K562 (cell line): ENCODE measurements at regions not wholly inside any gene's neighbourhood (a gene's known extent, or its start where the extent isn't known, plus 50 kb on each side); places are given as distances from the start of the nearest gene placed in this dataset.

Experiments used
- ATAC-seq: fragments of 200-7000 bp; cut with Tn5 transposase; 3 replicates; pipeline ENCODE4 v1.9.1; 2020; ENCODE audit warnings: moderate library complexity
- BruUV-seq: library from RNA; stranded (reverse); fragments of 400-500 nt; replicated peaks from 2 replicates; lab custom pipeline; 2021; lab: Mats Ljungman, UMichigan
- CTCF ChIA-PET: fragments of 300-600 bp; formaldehyde crosslinking; extraction: SDS; loops from one replicate; lab custom pipeline; 2021; ENCODE audit warnings: low intra/inter-chr PET ratio; lab: Yijun Ruan, JAX
- POLR2A ChIA-PET: fragments of 300-600, 350-650 bp; sonication (Branson Sonifier 250); formaldehyde crosslinking; extraction: SDS; loops from one replicate; lab custom pipeline; 2021; ENCODE audit warnings: antibody characterized with exemption, inconsistent platforms; lab: Yijun Ruan, JAX
- DNase-seq, 4 experiments: peaks; one replicate each; pipeline versions ENCODE4 v3.0.0 to v3.0.0-alpha.2; 2011 to 2018; ENCODE audit warnings: low spot score in 3 of 4, mixed read lengths in 3 of 4; ENCODE audit errors: extremely low read depth in 1 of 4
- FAIRE-seq: peaks from 2 replicates; lab custom pipeline; 2011; peaks lifted over from hg19 to GRCh38; lab: Jason Lieb, UNC
- H2AFZ ChIP-seq: 2 replicates; pipeline ENCODE4 v1.6.0; 2011; ENCODE audit warnings: low read depth, low read length, control low read depth, inconsistent platforms
- H3K27ac ChIP-seq: fragments of 200-600 bp; 3 replicates; pipeline ENCODE4 v1.8.0; 2011; ENCODE audit warnings: low read depth, mild to moderate bottlenecking, control low read depth, inconsistent platforms, low read length, moderate library complexity, mixed read lengths; ENCODE audit errors: extremely low read depth
- H3K27me3 ChIP-seq, 2 experiments: fragments of 300-600 bp in 1 of 2; 2 replicates in 1 of 2; 3 replicates in 1 of 2; pipeline versions ENCODE4 v1.6.0 to v1.8.0; 2011; ENCODE audit warnings: inconsistent platforms in 2 of 2, low read length in 2 of 2, mild to moderate bottlenecking in 1 of 2, mixed read lengths in 1 of 2, moderate library complexity in 1 of 2; ENCODE audit not compliant: control insufficient read depth in 2 of 2, insufficient read depth in 2 of 2
- H3K36me3 ChIP-seq: fragments of 300-600 bp; 3 replicates; pipeline ENCODE4 v1.8.0; 2011; ENCODE audit warnings: mild to moderate bottlenecking, low read length, inconsistent platforms; ENCODE audit not compliant: control insufficient read depth, insufficient read depth
- H3K4me1 ChIP-seq, 2 experiments: fragments of 200-600 bp in 1 of 2; replicated peaks in 1 of 2; 2 replicates in 1 of 2; 3 replicates in 1 of 2; pipeline versions ENCODE4 v1.5.1 to v1.8.0; 2011; ENCODE audit warnings: inconsistent platforms in 2 of 2, low read length in 2 of 2, mild to moderate bottlenecking in 1 of 2, mixed read lengths in 1 of 2, moderate library complexity in 1 of 2; ENCODE audit not compliant: control insufficient read depth in 2 of 2, insufficient read depth in 2 of 2
- H3K4me2 ChIP-seq: 2 replicates; pipeline ENCODE4 v1.6.1; 2011; ENCODE audit warnings: low read length, control low read depth, inconsistent platforms, mixed read lengths; ENCODE audit not compliant: insufficient read depth
- H3K4me3 ChIP-seq: fragments of 200-600 bp; sonication (generic), shearing (Covaris generic); 2 replicates; pipeline ENCODE4 v1.5.1; 2016; ENCODE audit warnings: control low read depth, inconsistent platforms
- H3K79me2 ChIP-seq: fragments of 200-600 bp; 3 replicates; pipeline ENCODE4 v1.8.0; 2011; ENCODE audit warnings: low read length, inconsistent platforms; ENCODE audit not compliant: control insufficient read depth, insufficient read depth
- H3K9ac ChIP-seq, 2 experiments: 2 replicates each; pipeline versions ENCODE4 v1.6.0 to v1.6.1; 2011; ENCODE audit warnings: low read depth in 2 of 2, low read length in 2 of 2, control low read depth in 1 of 2, inconsistent platforms in 1 of 2, mild to moderate bottlenecking in 1 of 2, mixed read lengths in 1 of 2; ENCODE audit not compliant: insufficient read depth in 1 of 2
- H3K9me1 ChIP-seq: one replicate; pipeline ENCODE4 v1.6.0; 2011; ENCODE audit warnings: inconsistent platforms, mild to moderate bottlenecking, low read length, moderate library complexity; ENCODE audit not compliant: control insufficient read depth, insufficient read depth
- H3K9me3 ChIP-seq: replicated peaks from 2 replicates; pipeline ENCODE4 v1.5.1; 2011; ENCODE audit warnings: low read depth, low read length, inconsistent platforms; ENCODE audit not compliant: control insufficient read depth, insufficient read depth
- H4K20me1 ChIP-seq: replicated peaks from 2 replicates; pipeline ENCODE4 v1.6.1; 2011; ENCODE audit warnings: low read length, inconsistent platforms, mixed read lengths; ENCODE audit not compliant: control insufficient read depth, insufficient read depth
- CBX3 ChIP-seq, 2 experiments: IDR thresholded peaks; 1 replicate in 1 of 2; 2 replicates in 1 of 2; pipeline ENCODE4 v1.6.1; 2012; ENCODE audit warnings: inconsistent platforms in 2 of 2, low read length in 2 of 2, borderline replicate concordance in 1 of 2, control low read depth in 1 of 2
- CBX8 ChIP-seq: fragments of 200-600 bp; sonication (generic); IDR thresholded peaks from 2 replicates; pipeline ENCODE4 v1.6.1; 2012; ENCODE audit warnings: borderline replicate concordance, mixed run types, low read depth, mild to moderate bottlenecking, moderate library complexity, mixed read lengths, low read length, control low read depth, inconsistent platforms; ENCODE audit not compliant: poor library complexity, severe bottlenecking; ENCODE audit errors: extremely low read depth
- FOXA3 ChIP-seq, 2 experiments: fragments of 450-650 bp in 1 of 2; sonication (generic) in 1 of 2; formaldehyde crosslinking; IDR thresholded peaks in 1 of 2; conservative IDR thresholded peaks in 1 of 2; 2 replicates each; pipeline versions ENCODE4 v1.4.0 to v1.8.0; 2020 to 2022; ENCODE audit warnings: mild to moderate bottlenecking in 2 of 2, missing genetic modification reagents in 1 of 2
- GATA2 ChIP-seq: sonication (generic); formaldehyde crosslinking; IDR thresholded peaks from 2 replicates; pipeline ENCODE4 v1.4.0; 2020; ENCODE audit warnings: mild to moderate bottlenecking, missing genetic modification reagents
- HOXB6 ChIP-seq: fragments of 250-450 bp; sonication (Bioruptor Pico); IDR thresholded peaks from 2 replicates; pipeline ENCODE4 v1.5.1; 2022; ENCODE audit warnings: mild to moderate bottlenecking, borderline replicate concordance
- JUNB ChIP-seq: fragments of 450-650 bp; formaldehyde crosslinking; conservative IDR thresholded peaks from 2 replicates; pipeline ENCODE4 v1.4.0; 2020; ENCODE audit warnings: mild to moderate bottlenecking
- KDM5B ChIP-seq: fragments of 200-600 bp; sonication (generic); IDR thresholded peaks from 2 replicates; pipeline ENCODE4 v1.6.1; 2012; ENCODE audit warnings: low read depth, mild to moderate bottlenecking, moderate library complexity, low read length, control low read depth, inconsistent platforms; ENCODE audit not compliant: insufficient replicate concordance
- MAFF ChIP-seq: IDR thresholded peaks from 2 replicates; pipeline ENCODE4 v1.6.1; 2012; ENCODE audit warnings: low read length, improper control_type of control experiment
- NFXL1 ChIP-seq: fragments of 450-650 bp; formaldehyde crosslinking; IDR thresholded peaks from 2 replicates; pipeline ENCODE4 v1.4.0; 2021; ENCODE audit warnings: mild to moderate bottlenecking
- NONO ChIP-seq, 2 experiments: fragments of 200-400 bp in 1 of 2; fragments of 450-650 bp in 1 of 2; formaldehyde crosslinking in 1 of 2; IDR thresholded peaks; 2 replicates each; pipeline ENCODE4 v1.6.1; 2017; ENCODE audit warnings: low read depth in 2 of 2, mild to moderate bottlenecking in 2 of 2, moderate library complexity in 2 of 2, low read length in 1 of 2
- POLR2AphosphoS5 ChIP-seq: IDR thresholded peaks from 2 replicates; pipeline ENCODE4 v1.6.1; 2011; ENCODE audit warnings: mild to moderate bottlenecking, low read depth, low read length, moderate library complexity; ENCODE audit not compliant: control insufficient read depth, insufficient read depth
- RFX1 ChIP-seq: fragments of 450-650 bp; IDR thresholded peaks from 2 replicates; pipeline ENCODE4 v1.6.1; 2016; ENCODE audit warnings: mild to moderate bottlenecking, moderate library complexity
- SMAD1 ChIP-seq: fragments of 150-350 bp; IDR thresholded peaks from 2 replicates; pipeline ENCODE4 v1.6.1; 2014; ENCODE audit warnings: low read length, low read depth; ENCODE audit not compliant: partially characterized antibody
- SREBF1 ChIP-seq: fragments of 150-350 bp; IDR thresholded peaks from 2 replicates; pipeline ENCODE4 v1.6.1; 2014; ENCODE audit warnings: antibody characterized with exemption, low read depth, low read length, borderline replicate concordance
- TEAD1 ChIP-seq, 2 experiments: fragments of 450-650 bp in 1 of 2; sonication (generic) in 1 of 2; formaldehyde crosslinking; IDR thresholded peaks; 2 replicates each; pipeline versions ENCODE4 v1.4.0 to v1.8.0; 2020 to 2022; ENCODE audit warnings: mild to moderate bottlenecking in 2 of 2, missing genetic modification reagents in 1 of 2
- ZNF140 ChIP-seq: fragments of 250-450 bp; sonication (Bioruptor Pico); IDR thresholded peaks from 2 replicates; pipeline ENCODE4 v1.8.0; 2021; ENCODE audit warnings: moderate library complexity, mild to moderate bottlenecking, inconsistent platforms
- WGBS: fragments of 100-300 bp; shearing (Covaris generic); methylation state at CpG from one replicate; pipeline ENCODE4 v1.1.6; 2016; ENCODE audit warnings: low coverage, mixed read lengths; ENCODE audit not compliant: insufficient coverage; ENCODE audit errors: missing lambda C conversion rate; 5-methylcytosine and 5-hydroxymethylcytosine counted together
- in situ Hi-C: fragments of 300-500 bp; cut with MboI; formaldehyde crosslinking; loops from 4 replicates; pipeline ENCODE4 v1.15.0; 2018; ENCODE audit warnings: inconsistent platforms, mixed read lengths
- intact Hi-C: fragments of 100-400 bp; cut with micrococcal nuclease; formaldehyde crosslinking; loops from 2 replicates; pipeline ENCODE4 v1.14.2; 2022

- peaks cover 4 to 17% of the 10 kb centered on the region in 2 experiments; a peak in 3 of 5 replicates for H3K27me3 ChIP-seq
- TF ChIP-seq HOXB6 (no peak), POLR2AphosphoS5 (no peak), TEAD1 (CRISPR knock-in tag; IDR thresholded peaks at IDR 0.05) (no peak), JUNB (CRISPR knock-in tag) (no peak)
- H3K27ac ChIP-seq = no peak overlapping the region
- H3K9me1 ChIP-seq = no peaks in the 10 kb centered on the region
- no peaks in the 10 kb centered on the region for H3K4me1 ChIP-seq
- H3K4me2 ChIP-seq = no peak overlapping the region
- H3K79me2 ChIP-seq = no peaks in the 10 kb centered on the region
- DNase-seq = no peak
- POLR2A ChIA-PET = no interaction called here
- CTCF ChIA-PET = no interaction called here
- H4K20me1 ChIP-seq = no peaks in the 10 kb centered on the region
- ATAC-seq = no peak
- H3K9me3 ChIP-seq = no peaks in the 10 kb centered on the region
- intact Hi-C loops (loop anchor here (5.0 kb wide), 1 partner anchor 88 kb away; no protein-coding TSS in a partner anchor), in situ Hi-C loops (no loop called here)
- no peak overlapping the region for H3K4me3 ChIP-seq
- WGBS = 2% methylated on average over 3 of the region's 3 CpGs
- H2AFZ ChIP-seq = no peak overlapping the region
- H3K36me3 ChIP-seq = no peaks in the 10 kb centered on the region
- H3K9ac ChIP-seq = no peak overlapping the region
- FAIRE-seq = no peak
- no TSS peak for BruUV-seq
These were observed 89.5 kb upstream of the DBX1 start for GRCh38 chr11:20249796-20250195.

DNA sequence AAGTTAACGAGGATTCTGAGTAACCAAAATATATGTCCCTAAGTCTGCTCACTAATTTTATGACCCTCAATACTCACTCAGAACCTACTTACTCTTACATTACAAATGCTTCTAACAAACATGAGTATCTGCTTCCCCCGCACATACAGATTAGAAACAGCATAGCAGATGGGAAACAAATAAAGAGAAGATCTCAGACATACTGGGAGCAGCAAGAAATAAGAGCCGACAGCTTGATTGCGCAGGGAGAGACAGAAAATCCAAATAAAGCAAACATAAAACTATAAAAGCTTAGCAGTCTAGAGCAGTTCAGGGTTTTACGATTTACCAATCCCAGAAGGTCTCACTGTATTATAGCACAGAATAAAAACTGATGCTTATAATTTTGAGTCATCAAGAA lies 89.1 kb upstream of the DBX1 start:
- Histone ChIP-seq H3K9me1 (no peaks in the 10 kb centered on the region), H2AFZ (no peak overlapping the region), H3K4me1 (no peaks in the 10 kb centered on the region), H3K4me2 (no peak overlapping the region), H3K36me3 (no peaks in the 10 kb centered on the region), H3K9ac (no peak overlapping the region), H3K79me2 (no peaks in the 10 kb centered on the region), H3K27ac (no peak overlapping the region), H4K20me1 (no peaks in the 10 kb centered on the region), H3K27me3 (peaks cover 4 to 17% of the 10 kb centered on the region in 2 experiments; a peak in 3 of 5 replicates), H3K9me3 (no peaks in the 10 kb centered on the region), H3K4me3 (no peak overlapping the region)
- 1% methylated on average over 5 of the region's 5 CpGs for WGBS
- intact Hi-C loops = loop anchor here (5.0 kb wide), 1 partner anchor 88 kb away; no protein-coding TSS in a partner anchor
- no peak for ATAC-seq
- no peak for FAIRE-seq
- in situ Hi-C loops = no loop called here
- BruUV-seq = no TSS peak
- CTCF ChIA-PET = no interaction called here
- POLR2A ChIA-PET = no interaction called here
- DNase-seq = no peak
- TF ChIP-seq FOXA3 (CRISPR knock-in tag; conservative IDR thresholded peaks at IDR 0.05 in 1 of 2, IDR thresholded peaks at IDR 0.05 in 1 of 2) (no peak), CBX8 (no peak), ZNF140 (CRISPR knock-in tag) (no peak), MAFF (no peak), SMAD1 (no peak), NONO (IDR thresholded peaks at IDR 0.05; ENCODE audit: low read depth in 2 of 2, low read length in 1 of 2) (no peak), KDM5B (no peak), SREBF1 (no peak), CBX3 (IDR thresholded peaks at IDR 0.05; ENCODE audit: borderline replicate concordance in 1 of 2, low read length in 2 of 2) (no peak), NFXL1 (CRISPR knock-in tag) (no peak), RFX1 (no peak), GATA2 (CRISPR knock-in tag) (no peak)
